GM18498 (cell line): ENCODE measurements at regions not wholly inside any gene's neighbourhood (a gene's known extent, or its start where the extent isn't known, plus 50 kb on each side); places are given as distances from the start of the nearest gene placed in this dataset.

Source experiments
- ATAC-seq: cut with Tn5 transposase; IDR thresholded peaks from one replicate; pipeline ENCODE4 v1.9.1; 2021; ENCODE audit warnings: mild to moderate bottlenecking, moderate library complexity; ENCODE audit not compliant: unreplicated experiment

DNA sequence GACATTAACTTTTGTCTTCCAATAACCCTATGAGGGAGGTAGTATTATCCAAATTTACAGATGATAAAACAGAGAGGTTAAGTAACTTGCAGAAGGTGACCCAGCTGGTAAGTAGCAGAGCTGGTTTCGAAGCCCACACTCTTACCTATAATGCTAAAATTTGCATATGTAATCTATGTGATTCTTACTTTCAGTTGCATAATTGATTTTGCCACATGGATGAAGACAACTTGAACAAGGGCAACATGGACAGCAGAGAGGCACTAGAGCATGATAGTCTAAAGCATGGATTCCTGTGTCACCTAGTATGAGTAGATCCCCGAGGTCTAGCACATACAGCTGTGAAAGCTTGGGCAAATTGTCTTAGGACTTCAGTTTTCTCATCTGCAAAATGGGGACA lies 117.6 kb upstream of the DTNBP1 start:
- no peak for ATAC-seq

DNA sequence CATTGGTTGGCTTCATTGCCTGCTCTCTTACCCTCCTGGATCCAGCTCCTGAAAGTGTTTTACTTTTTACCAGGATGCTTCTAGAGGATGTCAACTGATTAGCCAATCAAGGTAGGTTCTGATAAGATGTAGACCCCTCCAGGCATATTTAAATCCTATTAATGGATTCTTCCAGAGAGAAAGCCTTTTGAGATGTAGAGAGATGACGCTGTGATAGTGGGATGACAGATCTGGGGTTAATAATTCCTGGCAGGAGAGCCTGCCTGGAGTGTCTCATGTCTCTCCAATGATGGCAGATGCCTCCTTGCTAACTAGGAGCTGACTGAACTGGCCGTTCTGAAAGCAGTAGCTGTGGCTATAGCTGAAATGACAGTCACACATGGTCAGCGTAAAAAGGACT lies 116.9 kb upstream of the DTNBP1 start:
- ATAC-seq = no peak

- ATAC-seq = peak; percentile 69
These were observed 113.7 kb upstream of the DTNBP1 start for GRCh38 chr6:15776458-15776980.

DNA sequence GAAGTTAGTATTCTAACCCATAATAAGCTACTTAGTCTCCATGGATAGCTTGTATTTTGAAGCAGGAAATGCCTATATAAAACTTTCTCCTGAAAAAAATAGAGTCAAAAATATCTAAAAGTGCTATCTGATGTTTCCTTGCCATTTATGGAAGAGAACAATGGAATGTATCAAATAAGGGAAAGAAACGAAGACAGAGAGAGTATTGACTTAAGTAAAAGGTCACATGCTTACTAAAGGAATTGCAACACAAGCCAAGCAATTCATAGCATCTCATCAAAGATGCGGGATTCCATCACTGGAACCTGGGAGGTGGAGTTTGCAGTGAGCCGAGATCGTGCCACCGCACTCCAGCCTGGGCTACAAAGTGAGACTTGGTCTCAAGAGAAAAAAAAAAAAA lies 112.9 kb upstream of the DTNBP1 start:
- ATAC-seq = no peak

GRCh38 chr6:15775076-15775634 lies 112.3 kb upstream of the DTNBP1 start:
- ATAC-seq = no peak

- ATAC-seq = no peak
These were observed 111.1 kb upstream of the DTNBP1 start for GRCh38 chr6:15773806-15774410.

DNA sequence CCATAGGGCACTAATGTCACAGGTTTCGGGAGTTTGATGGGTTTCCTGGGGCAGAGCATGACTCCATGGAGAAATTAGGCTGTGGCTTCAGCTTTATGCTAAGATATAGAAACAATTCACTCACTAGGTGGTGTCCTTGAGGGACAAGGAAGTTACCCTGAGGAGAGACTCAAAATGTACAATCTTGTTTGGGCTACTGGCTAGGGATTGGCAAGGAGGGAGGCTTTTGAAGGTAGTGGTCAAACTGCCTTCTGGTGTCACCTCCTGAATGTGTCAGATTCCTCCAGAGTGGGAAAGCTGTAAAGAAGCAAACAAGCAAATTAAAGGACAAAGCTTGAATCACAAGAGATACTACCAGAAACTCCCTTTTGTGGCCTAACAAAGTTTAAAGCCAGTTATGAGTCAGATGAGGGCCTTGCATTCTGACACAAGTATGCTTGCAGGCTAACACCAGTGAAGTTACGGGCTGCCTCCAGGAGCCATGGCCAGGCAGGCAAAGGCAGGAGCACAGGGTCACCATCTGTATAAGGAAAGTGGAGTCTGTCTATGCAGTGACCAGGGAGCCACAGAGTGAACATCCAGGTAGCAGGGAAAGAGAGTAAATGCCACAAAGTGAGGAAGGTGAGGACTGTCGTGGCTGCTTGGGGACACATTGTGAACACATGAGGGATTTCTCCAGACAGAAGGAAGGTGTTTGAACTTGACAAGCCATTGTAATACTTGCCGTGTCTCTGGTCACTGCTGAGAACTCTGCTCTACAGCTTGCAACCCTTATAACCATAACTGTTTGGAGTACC lies 107.7 kb upstream of the DTNBP1 start:
- ATAC-seq = peak; percentile 74

- ATAC-seq = no peak
These were observed 106.7 kb upstream of the DTNBP1 start for GRCh38 chr6:15769511-15770018.

DNA sequence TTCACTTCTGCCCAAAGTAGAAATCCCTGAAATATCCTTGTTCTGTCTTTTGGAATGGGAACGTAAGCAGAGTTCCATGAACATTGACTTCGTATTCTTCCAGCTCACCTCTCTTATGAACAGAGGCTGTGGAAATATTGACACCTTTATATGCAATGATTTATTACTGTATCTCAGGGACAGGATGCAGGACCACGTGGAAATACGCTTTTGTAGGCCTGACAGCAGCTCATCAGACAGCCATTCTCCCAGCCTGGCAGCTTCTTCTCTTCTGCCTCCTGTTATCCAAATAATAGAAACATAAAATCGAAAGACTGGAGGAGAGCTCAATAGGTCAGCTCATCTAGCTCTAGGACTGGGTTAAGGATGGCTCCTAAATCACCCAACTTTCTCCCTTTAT lies 106.2 kb upstream of the DTNBP1 start:
- ATAC-seq = no peak

DNA sequence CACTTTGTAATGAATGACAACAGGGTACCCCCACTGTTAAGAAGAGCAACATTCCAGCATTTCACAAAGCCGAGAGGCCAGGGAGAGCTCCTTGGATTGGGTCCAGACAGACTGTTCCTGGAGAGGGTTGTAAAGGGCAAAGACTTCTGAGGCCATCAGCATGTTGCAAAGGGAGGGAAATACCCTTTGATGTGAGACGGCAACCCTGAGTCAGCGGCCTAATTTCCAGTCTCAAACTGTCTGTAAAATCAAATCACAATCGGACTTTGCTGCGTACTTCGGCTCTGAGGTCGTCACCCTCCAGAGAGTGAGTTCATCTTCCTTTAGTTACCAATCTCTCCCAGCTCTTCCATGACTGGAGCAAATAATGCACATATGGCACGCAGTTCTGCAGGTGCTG lies 101.0 kb upstream of the DTNBP1 start:
- ATAC-seq = no peak

DNA sequence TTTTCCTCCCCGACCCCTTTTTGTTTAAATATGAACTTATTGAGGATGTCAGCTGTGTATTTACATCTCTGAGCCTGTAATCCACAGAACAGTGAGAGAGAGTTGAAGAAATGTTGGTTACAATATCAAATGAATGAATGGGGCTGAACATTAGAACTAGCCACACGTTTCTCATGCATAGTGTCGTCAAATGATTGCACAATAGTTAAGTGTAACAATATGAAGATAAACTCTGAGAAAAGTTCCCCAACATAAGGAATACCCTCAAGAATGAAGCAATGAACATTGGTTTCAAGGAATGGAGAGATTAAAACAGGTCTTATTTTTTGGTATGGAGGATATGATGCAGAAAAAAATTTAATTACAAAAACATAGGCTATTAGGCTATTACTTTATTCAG lies 100.5 kb upstream of the DTNBP1 start:
- ATAC-seq = no peak

DNA sequence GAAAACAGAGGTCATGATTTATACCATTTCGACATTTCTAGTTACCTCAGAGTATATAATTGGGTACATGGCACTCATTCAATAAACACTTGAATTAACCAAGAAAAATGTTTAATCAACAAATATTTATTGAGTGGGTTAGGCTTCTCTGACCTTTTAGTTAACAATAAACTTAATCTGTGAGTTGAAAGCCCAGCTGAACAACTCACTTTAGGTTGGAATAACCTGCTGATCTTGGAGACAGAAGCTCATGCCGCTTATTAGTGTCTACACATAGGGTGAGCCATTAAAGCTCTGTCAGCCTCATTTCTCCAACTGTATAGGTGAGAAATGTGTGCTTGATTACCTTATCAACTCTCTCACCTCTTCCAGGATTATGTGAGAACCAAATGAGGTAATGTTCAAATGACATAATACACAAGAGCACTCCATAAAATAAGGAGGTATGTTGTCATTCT lies 98.2 kb upstream of the DTNBP1 start:
- no peak for ATAC-seq

- ATAC-seq = no peak
These were observed 95.9 kb upstream of the DTNBP1 start for GRCh38 chr6:15758631-15759215.

- ATAC-seq = no peak
These were observed 92.7 kb upstream of the DTNBP1 start for GRCh38 chr6:15755526-15755925.

GRCh38 chr6:15754706-15755079 lies 91.9 kb upstream of the DTNBP1 start:
- no peak for ATAC-seq

- no peak for ATAC-seq
These were observed 91.3 kb upstream of the DTNBP1 start for GRCh38 chr6:15754035-15754705.

- ATAC-seq = no peak
These were observed 90.0 kb upstream of the DTNBP1 start for GRCh38 chr6:15752820-15753219.

DNA sequence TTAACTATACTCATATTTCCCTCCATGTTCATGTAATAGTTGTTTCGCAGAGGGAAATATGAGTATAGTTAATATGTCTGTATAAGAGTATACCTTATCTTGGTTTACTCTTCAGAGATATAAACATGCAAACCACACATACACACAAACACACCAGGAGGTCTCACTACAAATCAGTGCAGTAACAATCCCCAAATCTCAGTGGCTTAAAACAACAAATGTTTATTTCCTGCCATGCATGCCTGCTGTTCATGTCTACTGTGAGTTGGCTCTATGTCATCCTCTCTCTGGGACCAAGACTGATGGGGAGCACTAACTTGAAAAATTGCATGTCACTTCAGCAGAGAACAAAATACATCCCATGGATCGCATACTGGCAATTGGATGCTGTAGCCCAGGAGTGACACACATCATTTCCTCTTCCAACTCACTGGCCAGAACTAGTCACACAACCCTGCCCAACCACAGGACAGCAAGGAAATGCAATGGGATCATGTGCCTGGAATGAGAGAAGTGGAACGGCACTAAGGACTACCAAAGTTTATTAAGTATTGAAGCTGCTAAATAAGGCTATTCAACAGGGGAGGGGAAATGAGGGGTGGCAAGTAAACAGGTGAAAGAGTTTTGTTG lies 89.0 kb upstream of the DTNBP1 start:
- ATAC-seq = no peak

DNA sequence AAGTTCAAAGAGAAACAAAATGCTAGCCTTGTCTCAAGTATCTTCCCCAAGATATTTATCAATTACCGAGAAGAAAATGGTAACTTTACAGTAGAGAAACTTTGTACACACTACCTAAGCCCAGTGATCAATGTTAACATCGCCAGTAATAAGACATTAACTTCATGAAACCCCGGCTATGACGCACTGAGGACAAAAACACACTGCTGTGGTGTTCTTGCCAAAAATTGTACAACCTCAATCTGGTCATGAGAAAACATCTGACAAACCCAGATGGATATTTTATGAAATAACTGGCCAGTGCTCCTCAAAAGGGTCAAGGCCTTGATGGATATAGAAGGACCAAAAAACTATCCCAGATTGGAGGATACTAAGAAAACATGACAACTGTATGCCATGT lies 85.5 kb upstream of the DTNBP1 start:
- ATAC-seq = no peak

DNA sequence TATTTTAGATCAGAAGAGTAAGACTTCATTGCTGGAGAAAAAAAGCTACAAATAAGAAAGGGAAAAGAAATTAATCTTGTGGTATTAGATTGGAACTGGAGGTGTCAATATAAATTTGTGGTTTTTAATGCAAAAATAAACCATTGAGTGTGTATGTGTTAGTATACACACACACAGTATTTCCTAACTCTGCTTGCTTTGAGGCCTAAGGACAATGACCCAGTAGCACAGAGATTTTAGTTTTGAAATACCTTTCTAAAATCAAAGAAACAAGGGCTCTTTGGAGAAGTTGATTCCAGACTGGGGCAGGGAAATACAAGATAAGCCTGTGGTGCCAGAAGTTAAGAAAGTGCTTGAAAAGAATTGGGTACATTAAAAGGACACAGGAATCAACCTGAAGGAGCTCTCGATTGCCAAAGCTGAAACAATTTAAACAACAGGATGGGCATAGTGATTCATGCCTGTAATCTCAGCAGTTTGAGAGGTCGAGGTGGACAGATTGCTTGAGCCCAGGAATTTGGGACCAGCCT lies 84.6 kb upstream of the DTNBP1 start:
- ATAC-seq = no peak
